Peyer's patch (tissue), 4 donors: ENCODE measurements at regions not wholly inside any gene's neighbourhood (a gene's known extent, or its start where the extent isn't known, plus 50 kb on each side); places are given as distances from the start of the nearest gene placed in this dataset.

Experiments
- DNase-seq, 3 donors: peaks; one replicate each; pipeline ENCODE4 v3.0.0-alpha.2; 2017 to 2019
- H3K27ac ChIP-seq, 4 donors: fragments of 200-600 bp; sonication (generic); one replicate each; pipeline ENCODE4 v1.5.1; 2016 to 2019
- H3K27me3 ChIP-seq, 2 donors: fragments of 200-600 bp; sonication (generic); one replicate each; pipeline ENCODE4 v1.5.1; 2019
- H3K36me3 ChIP-seq, 3 donors: fragments of 200-600 bp; sonication (generic); one replicate each; pipeline ENCODE4 v1.5.1; 2016 to 2019
- H3K4me1 ChIP-seq, 4 donors: fragments of 200-600 bp; sonication (generic); one replicate each; pipeline ENCODE4 v1.5.1; 2016 to 2019
- H3K4me3 ChIP-seq, 4 donors: fragments of 200-600 bp; sonication (generic); 1 replicate in 3 of 4; 2 replicates in 1 of 4; pipeline ENCODE4 v1.5.1; 2016 to 2019; ENCODE audit warnings: mild to moderate bottlenecking in 1 of 4
- H3K9me3 ChIP-seq, 4 donors: fragments of 200-600 bp; sonication (generic); one replicate each; pipeline ENCODE4 v1.5.1; 2016 to 2019; ENCODE audit warnings: mild to moderate bottlenecking in 1 of 4
- CTCF ChIP-seq, 6 experiments: fragments of 450-650 bp in 4 of 6; fragments of 200-600 bp in 2 of 6; sonication (generic) in 1 of 6; IDR thresholded peaks; one replicate each; pipeline ENCODE4 v1.5.1; 2017 to 2019; ENCODE audit warnings: antibody characterized with exemption in 6 of 6, mild to moderate bottlenecking in 3 of 6, moderate library complexity in 1 of 6
- POLR2A ChIP-seq, 2 donors: fragments of 450-650 bp; IDR thresholded peaks; one replicate each; pipeline ENCODE4 v1.5.1; 2017; ENCODE audit warnings: antibody characterized with exemption in 2 of 2, mild to moderate bottlenecking in 2 of 2, moderate library complexity in 2 of 2

GRCh38 chr11:131191606-131192005 is 178.8 kb upstream of the NTM start:
- Histone ChIP-seq H3K36me3 (no peaks in the 10 kb centered on the region), H3K27ac (no peak overlapping the region), H3K4me3 (no peak overlapping the region), H3K9me3 (no peaks in the 10 kb centered on the region), H3K27me3 (no peaks in the 10 kb centered on the region), H3K4me1 (peaks cover 0 to 7% (median 0%) of the 10 kb centered on the region in 4 donors)
- TF ChIP-seq POLR2A (IDR thresholded peaks at IDR 0.05) (no peak), CTCF (IDR thresholded peaks at IDR 0.05) (no peak)
- DNase-seq: no peak

GRCh38 chr11:131192628-131193027 is 177.8 kb upstream of the NTM start:
- H3K27ac ChIP-seq: no peak overlapping the region
- TF ChIP-seq CTCF (IDR thresholded peaks at IDR 0.05) (no peak), POLR2A (IDR thresholded peaks at IDR 0.05) (no peak)
- H3K4me1 ChIP-seq: peaks cover 0 to 7% (median 0%) of the 10 kb centered on the region in 4 donors

GRCh38 chr11:131193031-131193501 is 177.3 kb upstream of the NTM start:
- DNase-seq: no peak
- H3K9me3 ChIP-seq: no peaks in the 10 kb centered on the region
- H3K4me3 ChIP-seq: no peak overlapping the region
- no peak overlapping the region for H3K27ac ChIP-seq
- peaks cover 0 to 7% (median 0%) of the 10 kb centered on the region in 4 donors for H3K4me1 ChIP-seq
- TF ChIP-seq CTCF (IDR thresholded peaks at IDR 0.05) (no peak), POLR2A (IDR thresholded peaks at IDR 0.05) (no peak)
- no peaks in the 10 kb centered on the region for H3K27me3 ChIP-seq
- no peaks in the 10 kb centered on the region for H3K36me3 ChIP-seq

More at GRCh38 chr11:131192628-131193027, 177.8 kb upstream of the NTM start:
- Histone ChIP-seq H3K9me3 (no peaks in the 10 kb centered on the region), H3K36me3 (no peaks in the 10 kb centered on the region), H3K4me3 (no peak overlapping the region), H3K27me3 (no peaks in the 10 kb centered on the region)
- DNase-seq: no peak

DNA sequence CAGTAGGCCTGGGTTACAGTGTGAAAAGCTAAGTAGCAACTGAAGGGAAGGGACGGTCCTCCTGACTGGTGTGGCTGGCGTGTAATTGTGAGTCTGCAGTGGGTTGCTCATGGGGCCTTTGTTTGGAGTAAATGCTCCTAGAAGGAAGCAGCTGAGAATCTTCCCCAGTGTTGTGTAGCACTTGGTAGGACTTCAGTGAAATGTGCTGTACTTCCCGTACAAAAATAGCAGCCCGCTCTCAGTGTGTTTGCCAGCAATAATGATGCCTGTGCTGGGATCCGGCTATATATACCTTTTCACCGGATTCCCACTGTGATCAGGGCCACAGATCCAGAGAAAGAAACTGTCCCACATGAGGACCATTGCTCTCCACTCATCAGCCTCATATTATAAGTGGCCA is 175.7 kb upstream of the NTM start:
- Histone ChIP-seq H3K4me1 (peaks cover 0 to 7% (median 0%) of the 10 kb centered on the region in 4 donors), H3K4me3 (no peak overlapping the region), H3K27ac (no peak overlapping the region), H3K27me3 (no peaks in the 10 kb centered on the region), H3K9me3 (no peaks in the 10 kb centered on the region), H3K36me3 (no peaks in the 10 kb centered on the region)
- DNase-seq: no peak
- TF ChIP-seq POLR2A (IDR thresholded peaks at IDR 0.05): no peak
- TF ChIP-seq CTCF (IDR thresholded peaks at IDR 0.05): no peak

- TF ChIP-seq CTCF (IDR thresholded peaks at IDR 0.05) (no peak), POLR2A (IDR thresholded peaks at IDR 0.05) (no peak)
- no peaks in the 10 kb centered on the region for H3K36me3 ChIP-seq
- no peaks in the 10 kb centered on the region for H3K27me3 ChIP-seq
- DNase-seq: no peak
- H3K9me3 ChIP-seq: no peaks in the 10 kb centered on the region
- peaks cover 0 to 7% (median 0%) of the 10 kb centered on the region in 4 donors for H3K4me1 ChIP-seq
- no peak overlapping the region for H3K27ac ChIP-seq
- no peak overlapping the region for H3K4me3 ChIP-seq
Measured at GRCh38 chr11:131195661-131196517, 174.5 kb upstream of the NTM start.
